Fibroblast of lung (primary cell): ENCODE measurements at regions not wholly inside any gene's neighbourhood (a gene's known extent, or its start where the extent isn't known, plus 50 kb on each side); places are given as distances from the start of the nearest gene placed in this dataset.

ENCODE experiments used
- DNase-seq, 2 donors: peaks; one replicate each; pipeline versions ENCODE4 v3.0.0 to v3.0.0-alpha.2; 2010; ENCODE audit warnings: low read depth in 2 of 2
- H2AFZ ChIP-seq: 2 replicates; pipeline ENCODE4 v1.5.1; 2012; ENCODE audit warnings: low read length, control low read depth, inconsistent platforms
- H3K27ac ChIP-seq: 2 replicates; pipeline ENCODE4 v1.5.1; 2011; ENCODE audit warnings: low read length, control low read depth; ENCODE audit not compliant: insufficient read depth
- H3K27me3 ChIP-seq: 2 replicates; pipeline ENCODE4 v1.5.1; 2011; ENCODE audit warnings: mild to moderate bottlenecking, low read length; ENCODE audit not compliant: control insufficient read depth, insufficient read depth
- H3K36me3 ChIP-seq: 2 replicates; pipeline ENCODE4 v1.5.1; 2011; ENCODE audit warnings: low read length; ENCODE audit not compliant: control insufficient read depth, insufficient read depth
- H3K4me1 ChIP-seq: 2 replicates; pipeline ENCODE4 v1.5.1; 2011; ENCODE audit warnings: low read length; ENCODE audit not compliant: control insufficient read depth, insufficient read depth; ENCODE audit errors: extremely low read depth
- H3K4me2 ChIP-seq: 2 replicates; pipeline ENCODE4 v1.5.1; 2011; ENCODE audit warnings: low read length, control low read depth; ENCODE audit not compliant: insufficient read depth; ENCODE audit errors: extremely low read depth
- H3K4me3 ChIP-seq, 4 experiments: fragments of 200-600 bp in 1 of 4; sonication (generic) in 1 of 4; replicated peaks in 1 of 4; 2 replicates each; pipeline ENCODE4 v1.5.1; 2011 to 2016; ENCODE audit warnings: low read length in 4 of 4, low read depth in 3 of 4, mild to moderate bottlenecking in 3 of 4, control low read depth in 2 of 4, inconsistent platforms in 1 of 4, mixed read lengths in 1 of 4; ENCODE audit not compliant: insufficient read depth in 1 of 4; ENCODE audit errors: control extremely low read depth in 1 of 4
- H3K79me2 ChIP-seq: 2 replicates; pipeline ENCODE4 v1.5.1; 2012; ENCODE audit warnings: mild to moderate bottlenecking, low read length, inconsistent platforms; ENCODE audit not compliant: control insufficient read depth, insufficient read depth
- H3K9ac ChIP-seq: 2 replicates; pipeline ENCODE4 v1.5.1; 2011; ENCODE audit warnings: mild to moderate bottlenecking, low read length, control low read depth; ENCODE audit not compliant: insufficient read depth
- H3K9me3 ChIP-seq: 2 replicates; pipeline ENCODE4 v1.5.1; 2012; ENCODE audit warnings: low read depth, low read length; ENCODE audit not compliant: control insufficient read depth, insufficient read depth
- H4K20me1 ChIP-seq: 2 replicates; pipeline ENCODE4 v1.5.1; 2011; ENCODE audit warnings: low read length; ENCODE audit not compliant: control insufficient read depth, insufficient read depth; ENCODE audit errors: extremely low read depth
- EZH2 ChIP-seq: IDR thresholded peaks from 2 replicates; pipeline ENCODE4 v1.5.1; 2012; ENCODE audit warnings: low read length, control low read depth, mild to moderate bottlenecking; ENCODE audit errors: missing control alignments
- TF ChIP-seq, protein P1 (sequence below), 2 donors: IDR thresholded peaks in 1 of 2; conservative IDR thresholded peaks in 1 of 2; 1 replicate in 1 of 2; 2 replicates in 1 of 2; pipeline ENCODE4 v1.5.1; 2011 to 2012; ENCODE audit warnings: low read length in 2 of 2, control low read depth in 1 of 2, inconsistent platforms in 1 of 2, low read depth in 1 of 2, mild to moderate bottlenecking in 1 of 2

DNA sequence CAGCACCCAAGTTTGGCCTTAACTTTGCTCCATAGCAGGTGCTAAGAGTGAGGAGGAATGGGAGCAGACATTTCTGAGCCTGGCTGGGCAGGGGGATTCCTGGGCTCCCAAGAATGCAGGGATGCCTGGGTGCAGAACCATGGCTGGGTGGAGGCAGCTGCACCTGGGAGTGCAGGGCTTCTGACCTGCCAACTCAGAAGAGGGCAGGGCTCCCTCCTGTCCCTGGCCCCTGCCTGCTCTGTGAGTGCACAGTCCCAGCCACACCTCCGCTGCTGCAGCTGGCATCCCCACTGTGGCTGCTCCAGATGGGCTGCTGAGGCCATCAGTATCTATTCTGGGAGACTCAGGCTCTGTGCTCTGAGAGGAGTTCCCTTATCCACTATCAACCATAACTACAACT is 747.4 kb upstream of the VSTM2A start:
- Histone ChIP-seq H3K27ac (no peak overlapping the region), H2AFZ (no peak overlapping the region), H3K9me3 (no peaks in the 10 kb centered on the region), H3K27me3 (no peaks in the 10 kb centered on the region), H3K4me1 (no peaks in the 10 kb centered on the region), H3K36me3 (no peaks in the 10 kb centered on the region), H3K79me2 (no peaks in the 10 kb centered on the region), H3K4me3 (no peak overlapping the region), H4K20me1 (no peaks in the 10 kb centered on the region), H3K9ac (no peak overlapping the region), H3K4me2 (no peak overlapping the region)
- DNase-seq: no peak
- TF ChIP-seq, protein P1, sequence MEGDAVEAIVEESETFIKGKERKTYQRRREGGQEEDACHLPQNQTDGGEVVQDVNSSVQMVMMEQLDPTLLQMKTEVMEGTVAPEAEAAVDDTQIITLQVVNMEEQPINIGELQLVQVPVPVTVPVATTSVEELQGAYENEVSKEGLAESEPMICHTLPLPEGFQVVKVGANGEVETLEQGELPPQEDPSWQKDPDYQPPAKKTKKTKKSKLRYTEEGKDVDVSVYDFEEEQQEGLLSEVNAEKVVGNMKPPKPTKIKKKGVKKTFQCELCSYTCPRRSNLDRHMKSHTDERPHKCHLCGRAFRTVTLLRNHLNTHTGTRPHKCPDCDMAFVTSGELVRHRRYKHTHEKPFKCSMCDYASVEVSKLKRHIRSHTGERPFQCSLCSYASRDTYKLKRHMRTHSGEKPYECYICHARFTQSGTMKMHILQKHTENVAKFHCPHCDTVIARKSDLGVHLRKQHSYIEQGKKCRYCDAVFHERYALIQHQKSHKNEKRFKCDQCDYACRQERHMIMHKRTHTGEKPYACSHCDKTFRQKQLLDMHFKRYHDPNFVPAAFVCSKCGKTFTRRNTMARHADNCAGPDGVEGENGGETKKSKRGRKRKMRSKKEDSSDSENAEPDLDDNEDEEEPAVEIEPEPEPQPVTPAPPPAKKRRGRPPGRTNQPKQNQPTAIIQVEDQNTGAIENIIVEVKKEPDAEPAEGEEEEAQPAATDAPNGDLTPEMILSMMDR (conservative IDR thresholded peaks at IDR 0.05 in 1 of 2, IDR thresholded peaks at IDR 0.05 in 1 of 2; ENCODE audit: low read depth in 1 of 2, low read length in 2 of 2): no peak
- TF ChIP-seq EZH2: no peak

DNA sequence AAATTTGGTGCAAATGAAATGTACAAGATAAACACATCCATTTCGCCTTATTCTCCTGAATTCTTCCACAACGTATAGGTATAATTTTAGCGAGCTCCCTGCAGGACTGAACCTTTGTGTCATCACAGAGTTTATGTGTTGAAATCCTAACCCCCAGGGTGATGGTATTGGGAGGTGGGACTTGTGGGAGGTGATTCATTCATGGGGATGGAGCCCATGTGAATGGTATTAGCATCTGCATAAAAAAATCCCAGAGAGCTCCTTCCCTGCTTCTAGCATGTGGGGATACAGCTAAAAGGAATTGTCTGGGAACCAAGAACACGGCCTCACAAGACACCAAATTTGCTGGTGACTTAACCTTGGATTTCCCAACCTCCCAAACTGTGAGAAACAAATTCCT is 741.4 kb upstream of the VSTM2A start:
- Histone ChIP-seq H3K9ac (no peak overlapping the region), H3K27me3 (no peaks in the 10 kb centered on the region), H3K4me2 (no peak overlapping the region), H3K4me1 (no peaks in the 10 kb centered on the region), H3K9me3 (no peaks in the 10 kb centered on the region), H4K20me1 (no peaks in the 10 kb centered on the region), H2AFZ (no peak overlapping the region), H3K36me3 (no peaks in the 10 kb centered on the region), H3K79me2 (no peaks in the 10 kb centered on the region), H3K27ac (no peak overlapping the region), H3K4me3 (no peak overlapping the region)
- TF ChIP-seq, protein P1 (conservative IDR thresholded peaks at IDR 0.05 in 1 of 2, IDR thresholded peaks at IDR 0.05 in 1 of 2; ENCODE audit: low read depth in 1 of 2, low read length in 2 of 2): no peak
- TF ChIP-seq EZH2: no peak
- DNase-seq: no peak

DNA sequence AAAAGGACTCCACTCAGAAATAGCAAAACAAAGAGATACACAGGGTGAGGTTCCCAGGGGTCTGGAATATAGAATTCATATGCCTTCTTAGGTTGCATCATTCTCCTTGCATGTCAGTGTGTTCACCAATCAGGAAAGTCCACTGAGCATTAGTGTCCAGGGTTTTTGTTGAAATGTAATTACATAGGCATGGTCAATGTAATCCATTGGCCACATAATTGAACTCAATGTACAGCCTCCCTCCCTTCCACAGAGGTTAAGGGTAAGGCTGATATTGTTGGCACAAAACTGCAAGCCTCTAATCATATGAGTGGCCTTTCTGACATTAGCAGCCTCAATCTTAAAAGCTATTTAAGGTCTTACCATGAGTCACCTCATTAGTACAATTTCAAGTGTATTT is 736.1 kb upstream of the VSTM2A start:
- H3K79me2 ChIP-seq: no peaks in the 10 kb centered on the region

More for the DNA sequence above, 736.1 kb upstream of the VSTM2A start:
- no peaks in the 10 kb centered on the region for H3K4me1 ChIP-seq
- no peaks in the 10 kb centered on the region for H3K36me3 ChIP-seq
- H4K20me1 ChIP-seq: no peaks in the 10 kb centered on the region
- H3K9ac ChIP-seq: no peak overlapping the region
- no peaks in the 10 kb centered on the region for H3K9me3 ChIP-seq
- TF ChIP-seq, protein P1 (conservative IDR thresholded peaks at IDR 0.05 in 1 of 2, IDR thresholded peaks at IDR 0.05 in 1 of 2; ENCODE audit: low read depth in 1 of 2, low read length in 2 of 2): no peak
- TF ChIP-seq EZH2: no peak
- no peak overlapping the region for H3K27ac ChIP-seq
- H3K4me3 ChIP-seq: no peak overlapping the region
- DNase-seq: no peak
- H3K27me3 ChIP-seq: no peaks in the 10 kb centered on the region
- no peak overlapping the region for H3K4me2 ChIP-seq
- no peak overlapping the region for H2AFZ ChIP-seq
